Panc1 (cell line): ENCODE measurements at regions not wholly inside any gene's neighbourhood (a gene's known extent, or its start where the extent isn't known, plus 50 kb on each side); places are given as distances from the start of the nearest gene placed in this dataset.

ENCODE experiments used
- ATAC-seq: fragments of 200-7000 bp; cut with Tn5 transposase; 2 replicates; pipeline ENCODE4 v1.9.1; 2020; ENCODE audit warnings: mild to moderate bottlenecking, moderate library complexity
- BruUV-seq: library from RNA; stranded (reverse); fragments of 400-500 nt; replicated peaks from 2 replicates; lab custom pipeline; 2021; lab: Mats Ljungman, UMichigan
- CTCF ChIA-PET: fragments of 300-600 bp; sonication (Branson Sonifier 250); formaldehyde crosslinking; loops from one replicate; lab custom pipeline; 2022; ENCODE audit warnings: antibody characterized with exemption; lab: Charles Lee
- POLR2A ChIA-PET: fragments of 300-600 bp; sonication (Branson Sonifier 250); formaldehyde crosslinking; loops from one replicate; lab custom pipeline; 2022; ENCODE audit warnings: antibody characterized with exemption; lab: Charles Lee
- DNase-seq: peaks from one replicate; pipeline ENCODE4 v3.0.0-alpha.2; 2010; ENCODE audit warnings: low read depth, low spot score
- H3K27ac ChIP-seq: 2 replicates; pipeline ENCODE4 v1.5.1; 2011; ENCODE audit warnings: mild to moderate bottlenecking, low read length, inconsistent platforms
- H3K27me3 ChIP-seq: fragments of 200-500 bp; sonication (Bioruptor generic); 2 replicates; pipeline ENCODE4 v1.6.0; 2014; ENCODE audit warnings: low read length, inconsistent platforms; ENCODE audit not compliant: control insufficient read depth, insufficient read depth
- H3K36me3 ChIP-seq: fragments of 200-500 bp; sonication (Bioruptor generic); 2 replicates; pipeline ENCODE4 v1.5.1; 2014; ENCODE audit warnings: inconsistent platforms, mild to moderate bottlenecking, low read length, moderate library complexity; ENCODE audit not compliant: control insufficient read depth, insufficient read depth
- H3K4me1 ChIP-seq: 2 replicates; pipeline ENCODE4 v1.5.1; 2011; ENCODE audit warnings: inconsistent platforms, mild to moderate bottlenecking, low read length, moderate library complexity; ENCODE audit not compliant: control insufficient read depth, insufficient read depth
- H3K4me3 ChIP-seq, 2 experiments: 2 replicates each; pipeline ENCODE4 v1.5.1; 2011 to 2012; ENCODE audit warnings: low read depth in 2 of 2, low read length in 2 of 2, mild to moderate bottlenecking in 2 of 2, inconsistent platforms in 1 of 2, moderate library complexity in 1 of 2
- H3K9me3 ChIP-seq: fragments of 200-500 bp; sonication (Bioruptor generic); 2 replicates; pipeline ENCODE4 v1.5.1; 2014; ENCODE audit warnings: low read depth, mild to moderate bottlenecking, inconsistent platforms, low read length, moderate library complexity; ENCODE audit not compliant: control insufficient read depth, insufficient read depth
- POLR2AphosphoS5 ChIP-seq: IDR thresholded peaks from 2 replicates; pipeline ENCODE4 v1.6.1; 2012; ENCODE audit warnings: mild to moderate bottlenecking, low read depth, low read length, moderate library complexity
- REST ChIP-seq, 2 experiments: IDR thresholded peaks; 2 replicates each; pipeline ENCODE4 v1.6.1; 2011 to 2012; ENCODE audit warnings: low read depth in 2 of 2, control low read depth in 1 of 2, low read length in 1 of 2, mild to moderate bottlenecking in 1 of 2, moderate library complexity in 1 of 2; ENCODE audit not compliant: insufficient read depth in 1 of 2
- SIN3A ChIP-seq: IDR thresholded peaks from 2 replicates; pipeline ENCODE4 v1.6.1; 2012; ENCODE audit warnings: low read depth, mild to moderate bottlenecking, low read length, moderate library complexity, borderline replicate concordance; ENCODE audit not compliant: insufficient read depth
- TCF7L2 ChIP-seq: IDR thresholded peaks from 2 replicates; pipeline ENCODE4 v1.6.1; 2011; ENCODE audit warnings: mild to moderate bottlenecking, low read depth, low read length, inconsistent platforms
- in situ Hi-C: cut with HindIII; loops from 2 replicates; pipeline ENCODE4 v1.10.0; 2016; ENCODE audit warnings: low sequenced_read_pairs, low pct_unique_long_range_greater_than_20kb
- intact Hi-C: fragments of 100-400 bp; cut with micrococcal nuclease; formaldehyde crosslinking; loops from one replicate; pipeline ENCODE4 v1.10.0; 2022; ENCODE audit not compliant: unreplicated experiment
- TF ChIP-seq, protein P1 (sequence below): fragments of 450-650 bp; IDR thresholded peaks from 2 replicates; pipeline ENCODE4 v1.5.1; 2017; ENCODE audit warnings: mild to moderate bottlenecking

DNA sequence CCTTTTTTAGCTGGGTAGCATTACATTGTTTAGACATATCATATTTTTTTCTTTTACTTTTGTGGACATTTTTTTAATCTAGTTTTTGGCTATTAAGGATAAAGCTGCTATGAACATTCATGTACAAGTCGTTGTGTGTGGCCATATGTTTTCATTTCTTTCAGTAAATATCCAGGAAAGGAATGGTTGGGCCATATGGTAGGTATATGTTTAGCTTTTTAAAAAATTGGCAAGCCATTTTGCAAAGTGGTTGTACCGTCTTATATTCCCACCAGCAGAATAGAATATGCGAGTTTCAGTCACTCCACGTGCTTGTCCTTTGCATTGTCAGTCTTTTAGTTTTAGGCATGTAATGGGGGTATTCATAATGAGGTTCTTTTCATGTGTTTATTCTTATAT lies 106.3 kb upstream of the NOX3 start:
- Histone ChIP-seq H3K27ac (no peak overlapping the region), H3K9me3 (no peaks in the 10 kb centered on the region), H3K27me3 (no peaks in the 10 kb centered on the region), H3K36me3 (no peaks in the 10 kb centered on the region), H3K4me1 (no peaks in the 10 kb centered on the region), H3K4me3 (no peak overlapping the region)
- intact Hi-C loops: no loop called here
- ATAC-seq (no peak), DNase-seq (no peak)
- TF ChIP-seq, protein P1, sequence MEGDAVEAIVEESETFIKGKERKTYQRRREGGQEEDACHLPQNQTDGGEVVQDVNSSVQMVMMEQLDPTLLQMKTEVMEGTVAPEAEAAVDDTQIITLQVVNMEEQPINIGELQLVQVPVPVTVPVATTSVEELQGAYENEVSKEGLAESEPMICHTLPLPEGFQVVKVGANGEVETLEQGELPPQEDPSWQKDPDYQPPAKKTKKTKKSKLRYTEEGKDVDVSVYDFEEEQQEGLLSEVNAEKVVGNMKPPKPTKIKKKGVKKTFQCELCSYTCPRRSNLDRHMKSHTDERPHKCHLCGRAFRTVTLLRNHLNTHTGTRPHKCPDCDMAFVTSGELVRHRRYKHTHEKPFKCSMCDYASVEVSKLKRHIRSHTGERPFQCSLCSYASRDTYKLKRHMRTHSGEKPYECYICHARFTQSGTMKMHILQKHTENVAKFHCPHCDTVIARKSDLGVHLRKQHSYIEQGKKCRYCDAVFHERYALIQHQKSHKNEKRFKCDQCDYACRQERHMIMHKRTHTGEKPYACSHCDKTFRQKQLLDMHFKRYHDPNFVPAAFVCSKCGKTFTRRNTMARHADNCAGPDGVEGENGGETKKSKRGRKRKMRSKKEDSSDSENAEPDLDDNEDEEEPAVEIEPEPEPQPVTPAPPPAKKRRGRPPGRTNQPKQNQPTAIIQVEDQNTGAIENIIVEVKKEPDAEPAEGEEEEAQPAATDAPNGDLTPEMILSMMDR: no peak
- TF ChIP-seq REST (IDR thresholded peaks at IDR 0.05; ENCODE audit: insufficient read depth in 1 of 2, low read depth in 2 of 2, low read length in 1 of 2): no peak
- TF ChIP-seq POLR2AphosphoS5: no peak
- TF ChIP-seq TCF7L2: no peak
- TF ChIP-seq SIN3A: no peak
- BruUV-seq: no TSS peak
- ChIA-PET CTCF (no interaction called here), POLR2A (no interaction called here)
- in situ Hi-C loops: no loop called here

- no peak for DNase-seq
- BruUV-seq: no TSS peak
- ChIA-PET CTCF (no interaction called here), POLR2A (interaction anchor here (0.6 kb wide), 1 partner anchor 1347 kb away, joined by 12 read pairs; no protein-coding TSS in a partner anchor)
- no peaks in the 10 kb centered on the region for H3K27me3 ChIP-seq
- TF ChIP-seq REST (IDR thresholded peaks at IDR 0.05; ENCODE audit: insufficient read depth in 1 of 2, low read depth in 2 of 2, low read length in 1 of 2) (no peak), POLR2AphosphoS5 (no peak), SIN3A (no peak)
- TF ChIP-seq, protein P1: no peak
- no peaks in the 10 kb centered on the region for H3K36me3 ChIP-seq
- no peaks in the 10 kb centered on the region for H3K4me1 ChIP-seq
- H3K9me3 ChIP-seq: no peaks in the 10 kb centered on the region
- no peak overlapping the region for H3K4me3 ChIP-seq
- ATAC-seq: no peak
- no peak overlapping the region for H3K27ac ChIP-seq
- intact Hi-C loops: no loop called here
- in situ Hi-C loops: no loop called here
These were observed 105.8 kb upstream of the NOX3 start for GRCh38 chr6:155561257-155561965.
